Endothelial cell of umbilical vein (primary cell): ENCODE measurements at regions not wholly inside any gene's neighbourhood (a gene's known extent, or its start where the extent isn't known, plus 50 kb on each side); places are given as distances from the start of the nearest gene placed in this dataset.

Experiments used
- BruUV-seq: library from RNA; stranded (reverse); fragments of 400-500 nt; replicated peaks from 2 replicates; lab custom pipeline; 2021; lab: Mats Ljungman, UMichigan
- CTCF ChIA-PET: fragments of 300-600, 350-600 bp; sonication (Branson Sonifier 250); formaldehyde crosslinking; loops from one replicate; lab custom pipeline; 2021; ENCODE audit warnings: antibody characterized with exemption, inconsistent platforms; lab: Charles Lee
- POLR2A ChIA-PET: fragments of 300-600, 350-600 bp; sonication (Branson Sonifier 250); formaldehyde crosslinking; loops from one replicate; lab custom pipeline; 2021; ENCODE audit warnings: antibody characterized with exemption, inconsistent platforms; lab: Charles Lee
- DNase-seq: peaks from one replicate; pipeline ENCODE4 v3.0.0-alpha.2; 2011; ENCODE audit warnings: low read depth, low spot score
- FAIRE-seq: peaks from 2 replicates; lab custom pipeline; 2011; peaks lifted over from hg19 to GRCh38; lab: Jason Lieb, UNC
- H2AFZ ChIP-seq: 2 replicates; pipeline ENCODE4 v1.6.0; 2012; ENCODE audit warnings: low read depth, low read length, control low read depth, inconsistent platforms
- H3K27ac ChIP-seq: 2 replicates; pipeline ENCODE4 v1.5.1; 2011; ENCODE audit warnings: low read depth, mild to moderate bottlenecking, control low read depth, low read length, moderate library complexity; ENCODE audit not compliant: insufficient read depth
- H3K27me3 ChIP-seq, 2 experiments: 2 replicates each; pipeline versions ENCODE4 v1.6.0 to v1.6.1; 2011; ENCODE audit warnings: low read length in 2 of 2, mixed read lengths in 1 of 2; ENCODE audit not compliant: control insufficient read depth in 2 of 2, insufficient read depth in 2 of 2
- H3K36me3 ChIP-seq, 2 experiments: 2 replicates in 1 of 2; 3 replicates in 1 of 2; pipeline ENCODE4 v1.5.1; 2011; ENCODE audit warnings: low read length in 2 of 2, mild to moderate bottlenecking in 1 of 2, moderate library complexity in 1 of 2; ENCODE audit not compliant: control insufficient read depth in 2 of 2, insufficient read depth in 2 of 2; ENCODE audit errors: extremely low read depth in 1 of 2
- H3K4me1 ChIP-seq: 3 replicates; pipeline ENCODE4 v1.5.1; 2011; ENCODE audit warnings: mild to moderate bottlenecking, low read length; ENCODE audit not compliant: control insufficient read depth, insufficient read depth; ENCODE audit errors: extremely low read depth
- H3K4me2 ChIP-seq: 2 replicates; pipeline ENCODE4 v1.6.1; 2011; ENCODE audit warnings: low read length, control low read depth, mixed read lengths; ENCODE audit not compliant: insufficient read depth
- H3K4me3 ChIP-seq, 3 experiments: fragments of 200-600 bp in 1 of 3; sonication (generic), shearing (Covaris generic) in 1 of 3; replicated peaks in 1 of 3; 2 replicates each; pipeline ENCODE4 v1.5.1; 2011 to 2016; ENCODE audit warnings: control low read depth in 3 of 3, low read length in 3 of 3, mild to moderate bottlenecking in 2 of 3, inconsistent platforms in 1 of 3, low read depth in 1 of 3, moderate library complexity in 1 of 3; ENCODE audit not compliant: insufficient read depth in 1 of 3
- H3K79me2 ChIP-seq: 2 replicates; pipeline ENCODE4 v1.6.0; 2012; ENCODE audit warnings: low read length, inconsistent platforms; ENCODE audit not compliant: control insufficient read depth, insufficient read depth
- H3K9ac ChIP-seq: replicated peaks from 2 replicates; pipeline ENCODE3; 2011; ENCODE audit warnings: low read length, control low read depth; ENCODE audit not compliant: insufficient read depth; ENCODE audit errors: extremely low read depth
- H3K9me1 ChIP-seq: replicated peaks from 3 replicates; pipeline ENCODE4 v1.6.0; 2011; ENCODE audit warnings: mild to moderate bottlenecking, low read length; ENCODE audit not compliant: control insufficient read depth, insufficient read depth; ENCODE audit errors: extremely low read depth
- H3K9me3 ChIP-seq: replicated peaks from 2 replicates; pipeline ENCODE4 v1.5.1; 2012; ENCODE audit warnings: low read length, inconsistent platforms; ENCODE audit not compliant: control insufficient read depth, insufficient read depth
- H4K20me1 ChIP-seq: replicated peaks from 2 replicates; pipeline ENCODE3; 2011; ENCODE audit warnings: mild to moderate bottlenecking, low read length; ENCODE audit not compliant: control insufficient read depth, insufficient read depth; ENCODE audit errors: extremely low read depth
- FOS ChIP-seq: IDR thresholded peaks from 2 replicates; pipeline ENCODE4 v1.6.1; 2011; ENCODE audit warnings: mild to moderate bottlenecking, low read length, moderate library complexity, borderline replicate concordance; ENCODE audit not compliant: insufficient read depth
- GATA2 ChIP-seq: IDR thresholded peaks from 2 replicates; pipeline ENCODE4 v1.7.0; 2011; ENCODE audit warnings: low read depth, mild to moderate bottlenecking, moderate library complexity, mixed read lengths, low read length; ENCODE audit not compliant: insufficient read length, insufficient read depth
- POLR2A ChIP-seq: IDR thresholded peaks from 2 replicates; pipeline ENCODE4 v1.6.1; 2012; ENCODE audit warnings: low read depth, mild to moderate bottlenecking, control low read depth, low read length
- POLR2AphosphoS5 ChIP-seq: IDR thresholded peaks from 2 replicates; pipeline ENCODE4 v1.6.1; 2012; ENCODE audit warnings: low read depth, mild to moderate bottlenecking, control low read depth, low read length, moderate library complexity; ENCODE audit not compliant: insufficient read depth
- dilution Hi-C: fragments of 300-500 bp; cut with MboI; formaldehyde crosslinking; loops from one replicate; pipeline ENCODE4 v1.15.0; 2019; ENCODE audit warnings: low sequenced_read_pairs; ENCODE audit not compliant: extremely low pct_ligation_motif_present
- intact Hi-C: fragments of 100-400 bp; cut with micrococcal nuclease; formaldehyde crosslinking; loops from one replicate; pipeline ENCODE4 v1.10.0; 2022
- TF ChIP-seq, protein P1 (sequence below): IDR thresholded peaks from 2 replicates; pipeline ENCODE4 v1.6.1; 2011; ENCODE audit not compliant: insufficient read depth, insufficient read length
- TF ChIP-seq, protein P2 (sequence below), 2 donors: IDR thresholded peaks; 1 replicate in 1 of 2; 2 replicates in 1 of 2; pipeline ENCODE4 v1.5.1; 2011; ENCODE audit warnings: low read length in 2 of 2, mild to moderate bottlenecking in 2 of 2, moderate library complexity in 2 of 2, control low read depth in 1 of 2, inconsistent platforms in 1 of 2, low read depth in 1 of 2; ENCODE audit not compliant: insufficient read depth in 1 of 2; ENCODE audit errors: extremely low read depth in 1 of 2

DNA sequence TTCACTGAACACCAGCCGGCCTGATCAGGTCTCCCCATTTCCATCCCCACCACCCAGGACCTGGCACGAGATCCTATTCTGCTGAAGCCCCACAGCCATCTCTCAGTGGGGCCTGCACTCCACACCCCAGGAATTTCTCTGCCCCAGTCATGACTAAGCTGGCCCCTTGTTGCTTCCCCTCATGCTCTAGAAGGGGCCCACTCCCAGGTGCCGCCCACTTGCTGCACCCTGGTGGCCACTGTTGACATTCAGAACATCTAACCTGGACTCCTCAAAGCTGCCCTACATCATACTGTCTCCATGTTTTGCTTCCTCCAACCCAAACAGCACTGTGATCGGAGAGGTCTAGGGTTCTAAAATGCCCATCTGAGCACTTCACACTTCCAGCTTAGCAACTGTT lies 90.7 kb upstream of the KLHL29 start:
- Histone ChIP-seq H3K4me3 (no peak overlapping the region), H3K4me1 (no peaks in the 10 kb centered on the region), H3K27ac (no peak overlapping the region), H2AFZ (no peak overlapping the region), H3K9ac (no peak overlapping the region), H3K4me2 (no peak overlapping the region), H4K20me1 (no peaks in the 10 kb centered on the region), H3K79me2 (no peaks in the 10 kb centered on the region), H3K9me1 (no peaks in the 10 kb centered on the region), H3K36me3 (no peaks in the 10 kb centered on the region), H3K27me3 (no peaks in the 10 kb centered on the region), H3K9me3 (no peaks in the 10 kb centered on the region)
- no peak for TF ChIP-seq POLR2AphosphoS5
- no peak for TF ChIP-seq FOS
- TF ChIP-seq, protein P1, sequence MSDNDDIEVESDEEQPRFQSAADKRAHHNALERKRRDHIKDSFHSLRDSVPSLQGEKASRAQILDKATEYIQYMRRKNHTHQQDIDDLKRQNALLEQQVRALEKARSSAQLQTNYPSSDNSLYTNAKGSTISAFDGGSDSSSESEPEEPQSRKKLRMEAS = no peak
- FAIRE-seq = no peak
- DNase-seq = no peak
- intact Hi-C loops (no loop called here), dilution Hi-C loops (no loop called here)
- ChIA-PET POLR2A (no interaction called here), CTCF (no interaction called here)
- no TSS peak for BruUV-seq

DNA sequence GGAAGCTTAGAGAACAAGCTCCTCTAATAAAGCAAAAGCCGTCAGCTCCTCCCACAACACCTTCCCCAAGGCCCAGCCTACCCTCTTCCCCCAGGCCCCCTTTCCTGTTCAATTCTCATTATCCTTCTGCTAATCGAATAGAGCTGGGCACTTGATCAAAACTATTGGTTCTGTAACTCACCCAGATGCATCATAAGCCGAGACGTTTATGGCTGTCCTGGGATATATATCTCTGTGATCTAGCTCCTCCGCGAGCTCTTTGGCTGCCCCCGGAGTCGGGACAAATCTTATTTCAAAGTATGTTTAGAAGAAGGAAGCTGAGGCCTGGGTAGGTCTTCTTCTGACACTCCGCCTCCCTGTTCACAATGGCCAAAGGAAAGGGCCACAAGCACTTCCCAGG lies 88.3 kb upstream of the KLHL29 start:
- ChIA-PET CTCF (interaction anchor here (1.5 kb wide), 1 partner anchor 16 kb away, joined by 3 read pairs; no protein-coding TSS in a partner anchor), POLR2A (no interaction called here)
- Histone ChIP-seq H4K20me1 (no peaks in the 10 kb centered on the region), H3K79me2 (no peaks in the 10 kb centered on the region), H3K27ac (no peak overlapping the region), H3K9ac (no peak overlapping the region), H2AFZ (no peak overlapping the region), H3K27me3 (no peaks in the 10 kb centered on the region), H3K9me1 (no peaks in the 10 kb centered on the region), H3K4me2 (no peak overlapping the region), H3K4me1 (no peaks in the 10 kb centered on the region), H3K4me3 (no peak overlapping the region), H3K9me3 (no peaks in the 10 kb centered on the region), H3K36me3 (no peaks in the 10 kb centered on the region)
- intact Hi-C loops (no loop called here), dilution Hi-C loops (no loop called here)
- FAIRE-seq = no peak
- DNase-seq = no peak
- no TSS peak for BruUV-seq
- TF ChIP-seq FOS (no peak), POLR2A (no peak), GATA2 (no peak)
- TF ChIP-seq, protein P1 = no peak
- TF ChIP-seq, protein P2, sequence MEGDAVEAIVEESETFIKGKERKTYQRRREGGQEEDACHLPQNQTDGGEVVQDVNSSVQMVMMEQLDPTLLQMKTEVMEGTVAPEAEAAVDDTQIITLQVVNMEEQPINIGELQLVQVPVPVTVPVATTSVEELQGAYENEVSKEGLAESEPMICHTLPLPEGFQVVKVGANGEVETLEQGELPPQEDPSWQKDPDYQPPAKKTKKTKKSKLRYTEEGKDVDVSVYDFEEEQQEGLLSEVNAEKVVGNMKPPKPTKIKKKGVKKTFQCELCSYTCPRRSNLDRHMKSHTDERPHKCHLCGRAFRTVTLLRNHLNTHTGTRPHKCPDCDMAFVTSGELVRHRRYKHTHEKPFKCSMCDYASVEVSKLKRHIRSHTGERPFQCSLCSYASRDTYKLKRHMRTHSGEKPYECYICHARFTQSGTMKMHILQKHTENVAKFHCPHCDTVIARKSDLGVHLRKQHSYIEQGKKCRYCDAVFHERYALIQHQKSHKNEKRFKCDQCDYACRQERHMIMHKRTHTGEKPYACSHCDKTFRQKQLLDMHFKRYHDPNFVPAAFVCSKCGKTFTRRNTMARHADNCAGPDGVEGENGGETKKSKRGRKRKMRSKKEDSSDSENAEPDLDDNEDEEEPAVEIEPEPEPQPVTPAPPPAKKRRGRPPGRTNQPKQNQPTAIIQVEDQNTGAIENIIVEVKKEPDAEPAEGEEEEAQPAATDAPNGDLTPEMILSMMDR (IDR thresholded peaks at IDR 0.05; ENCODE audit: extremely low read depth in 1 of 2, insufficient read depth in 1 of 2, low read depth in 1 of 2, low read length in 2 of 2) = no peak
